A549 (cell line): ENCODE measurements at regions not wholly inside any gene's neighbourhood (a gene's known extent, or its start where the extent isn't known, plus 50 kb on each side); places are given as distances from the start of the nearest gene placed in this dataset.

Experiments
- ATAC-seq, 2 experiments: fragments of 200-7000 bp in 1 of 2; fragments of >200 bp in 1 of 2; cut with Nextera tagmentation in 1 of 2; cut with Tn5 transposase in 1 of 2; 3 replicates each; pipeline versions ENCODE4 v1.8.0 to v1.9.1; 2018 to 2020; ENCODE audit warnings: mild to moderate bottlenecking in 1 of 2, moderate library complexity in 1 of 2
- CTCF ChIA-PET: fragments of 300-600 bp; sonication (Branson Sonifier 250); formaldehyde crosslinking; extraction: SDS; loops from one replicate; lab custom pipeline; 2021; ENCODE audit warnings: antibody characterized with exemption, inconsistent platforms; lab: Yijun Ruan, JAX
- POLR2A ChIA-PET: fragments of 350-600 bp; formaldehyde crosslinking; extraction: SDS; loops from one replicate; lab custom pipeline; 2021; ENCODE audit warnings: antibody characterized with exemption, inconsistent platforms; lab: Yijun Ruan, JAX
- DNase-seq, 2 experiments: peaks; one replicate each; pipeline versions ENCODE4 v3.0.0 to v3.0.0-alpha.2; 2011 to 2016; ENCODE audit warnings: low read depth in 1 of 2, low spot score in 1 of 2
- FAIRE-seq: peaks from 2 replicates; lab custom pipeline; 2011; peaks lifted over from hg19 to GRCh38; lab: Jason Lieb, UNC
- H3K27ac ChIP-seq, 2 experiments: fragments of >200 bp; sonication (Bioruptor Twin); formaldehyde crosslinking; 3 replicates each; pipeline ENCODE4 v1.5.1; 2016 to 2017
- H3K4me1 ChIP-seq: fragments of >200 bp; sonication (Bioruptor Twin); formaldehyde crosslinking; 3 replicates; pipeline ENCODE4 v1.6.1; 2016
- H3K4me2 ChIP-seq: fragments of >200 bp; sonication (Bioruptor Twin); formaldehyde crosslinking; 3 replicates; pipeline ENCODE4 v1.6.1; 2016
- H3K4me3 ChIP-seq: fragments of >200 bp; sonication (Bioruptor Twin); formaldehyde crosslinking; 3 replicates; pipeline ENCODE4 v1.5.1; 2016
- H3K9me3 ChIP-seq: fragments of >200 bp; sonication (Bioruptor Twin); formaldehyde crosslinking; 3 replicates; pipeline ENCODE4 v1.6.1; 2016
- BHLHE40 ChIP-seq: IDR thresholded peaks from 2 replicates; pipeline ENCODE4 v1.6.1; 2012; ENCODE audit warnings: low read depth, low read length, inconsistent platforms
- CBX8 ChIP-seq: fragments of 200-600 bp; sonication (generic); IDR thresholded peaks from 2 replicates; pipeline ENCODE4 v1.6.1; 2016
- CHD4 ChIP-seq: fragments of 200-600 bp; sonication (generic); IDR thresholded peaks from 2 replicates; pipeline ENCODE4 v1.6.1; 2016; ENCODE audit warnings: antibody characterized with exemption, mild to moderate bottlenecking, borderline replicate concordance
- EHMT2 ChIP-seq: fragments of 200-600 bp; sonication (generic); IDR thresholded peaks from 2 replicates; pipeline ENCODE4 v1.6.1; 2016; ENCODE audit warnings: antibody characterized with exemption, low read depth, mild to moderate bottlenecking, moderate library complexity
- ESRRA ChIP-seq: fragments of 150-350 bp; IDR thresholded peaks from 2 replicates; pipeline ENCODE4 v1.6.1; 2014; ENCODE audit warnings: mild to moderate bottlenecking, low read length, borderline replicate concordance
- HOXB5 ChIP-seq: fragments of 250-450 bp; sonication (Bioruptor Pico); IDR thresholded peaks from 2 replicates; pipeline ENCODE4 v1.5.0; 2020; ENCODE audit warnings: mild to moderate bottlenecking, moderate library complexity
- JUNB ChIP-seq: fragments of >200 bp; sonication (Bioruptor Twin); formaldehyde crosslinking; IDR thresholded peaks from 2 replicates; pipeline ENCODE4 v1.6.1; 2016
- KDM1A ChIP-seq: fragments of 200-600 bp; sonication (generic); IDR thresholded peaks from 2 replicates; pipeline ENCODE4 v1.6.1; 2016; ENCODE audit warnings: low read depth, mild to moderate bottlenecking
- KDM5A ChIP-seq: fragments of 200-600 bp; sonication (generic); IDR thresholded peaks from 2 replicates; pipeline ENCODE4 v1.6.1; 2016; ENCODE audit warnings: antibody characterized with exemption, mild to moderate bottlenecking
- POLR2A ChIP-seq: IDR thresholded peaks from 2 replicates; pipeline ENCODE4 v1.6.1; 2012; ENCODE audit warnings: mild to moderate bottlenecking, low read length
- POLR2AphosphoS2 ChIP-seq: conservative IDR thresholded peaks from 2 replicates; pipeline ENCODE4 v1.6.1; 2012; ENCODE audit warnings: low read length, improper control_type of control experiment, inconsistent platforms
- RAD21 ChIP-seq, 2 experiments: fragments of >200 bp in 1 of 2; sonication (Bioruptor Twin) in 1 of 2; formaldehyde crosslinking in 1 of 2; IDR thresholded peaks in 1 of 2; conservative IDR thresholded peaks in 1 of 2; 2 replicates in 1 of 2; 3 replicates in 1 of 2; pipeline ENCODE4 v1.6.1; 2012 to 2018; ENCODE audit warnings: inconsistent platforms in 1 of 2
- RFX5 ChIP-seq: fragments of 450-650 bp; IDR thresholded peaks from 2 replicates; pipeline ENCODE4 v1.7.1; 2014; ENCODE audit warnings: antibody characterized with exemption, mild to moderate bottlenecking, moderate library complexity
- SREBF2 ChIP-seq: fragments of 450-650 bp; IDR thresholded peaks from 2 replicates; pipeline ENCODE4 v1.6.1; 2014; ENCODE audit warnings: mild to moderate bottlenecking, moderate library complexity
- TFCP2L1 ChIP-seq: fragments of 250-450 bp; sonication (Bioruptor Pico); IDR thresholded peaks from 2 replicates; pipeline ENCODE4 v1.5.0; 2021; ENCODE audit warnings: mild to moderate bottlenecking
- TP53 ChIP-seq: fragments of 250-450 bp; sonication (Bioruptor Pico); IDR thresholded peaks from 2 replicates; pipeline ENCODE4 v1.5.0; 2021; ENCODE audit warnings: mild to moderate bottlenecking, moderate library complexity
- ZFP36 ChIP-seq: fragments of 450-650 bp; IDR thresholded peaks from 2 replicates; pipeline ENCODE4 v1.6.1; 2014; ENCODE audit warnings: borderline replicate concordance; ENCODE audit not compliant: partially characterized antibody
- WGBS: methylation state at CpG from one replicate; pipeline ENCODE4 v1.1.6; 2017; ENCODE audit errors: missing lambda C conversion rate; 5-methylcytosine and 5-hydroxymethylcytosine counted together
- TF ChIP-seq, protein P1 (sequence below): IDR thresholded peaks from 2 replicates; pipeline ENCODE4 v1.6.1; 2012; ENCODE audit warnings: low read depth, borderline replicate concordance
- TF ChIP-seq, protein P2 (sequence below): fragments of >200 bp; sonication (Bioruptor Twin); formaldehyde crosslinking; IDR thresholded peaks from 2 replicates; pipeline ENCODE4 v1.6.1; 2016
- TF ChIP-seq, protein P3 (sequence below): IDR thresholded peaks from 2 replicates; pipeline ENCODE4 v1.6.1; 2012
- TF ChIP-seq, protein P4 (sequence below): fragments of 450-650 bp; IDR thresholded peaks from 2 replicates; pipeline ENCODE4 v1.6.1; 2014; ENCODE audit warnings: antibody characterized with exemption
- TF ChIP-seq, protein P5 (sequence below): fragments of 250-450 bp; sonication (Bioruptor Pico); IDR thresholded peaks from 2 replicates; pipeline ENCODE4 v1.5.0; 2021; ENCODE audit warnings: mild to moderate bottlenecking, moderate library complexity, borderline replicate concordance

DNA sequence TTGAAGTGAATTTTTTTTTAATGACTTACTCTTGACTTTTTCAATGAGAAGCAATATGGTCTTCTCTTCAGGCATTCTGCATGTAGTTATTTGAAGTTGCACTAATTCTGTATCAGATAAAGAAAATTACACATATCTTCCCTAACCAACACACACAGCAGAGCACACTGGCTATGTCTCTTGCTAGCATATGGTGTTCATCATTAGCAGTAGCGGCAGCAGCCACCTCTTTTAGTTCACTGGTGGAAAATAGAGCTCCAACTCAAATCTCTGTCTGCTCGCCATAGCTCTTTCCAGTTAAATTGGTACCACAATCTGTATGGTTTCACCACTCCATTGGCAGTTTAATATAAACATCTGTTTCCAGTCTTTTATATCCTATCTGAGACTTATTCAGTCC lies 278.1 kb upstream of the ZEB2 start:
- ChIA-PET POLR2A (no interaction called here), CTCF (no interaction called here)
- FAIRE-seq (no peak), ATAC-seq (no peak), DNase-seq (no peak)
- H3K4me2 ChIP-seq: no peak overlapping the region
- H3K4me1 ChIP-seq: no peaks in the 10 kb centered on the region
- H3K9me3 ChIP-seq: no peaks in the 10 kb centered on the region
- TF ChIP-seq, protein P1, sequence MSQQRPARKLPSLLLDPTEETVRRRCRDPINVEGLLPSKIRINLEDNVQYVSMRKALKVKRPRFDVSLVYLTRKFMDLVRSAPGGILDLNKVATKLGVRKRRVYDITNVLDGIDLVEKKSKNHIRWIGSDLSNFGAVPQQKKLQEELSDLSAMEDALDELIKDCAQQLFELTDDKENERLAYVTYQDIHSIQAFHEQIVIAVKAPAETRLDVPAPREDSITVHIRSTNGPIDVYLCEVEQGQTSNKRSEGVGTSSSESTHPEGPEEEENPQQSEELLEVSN: no peak
- TF ChIP-seq, protein P2, sequence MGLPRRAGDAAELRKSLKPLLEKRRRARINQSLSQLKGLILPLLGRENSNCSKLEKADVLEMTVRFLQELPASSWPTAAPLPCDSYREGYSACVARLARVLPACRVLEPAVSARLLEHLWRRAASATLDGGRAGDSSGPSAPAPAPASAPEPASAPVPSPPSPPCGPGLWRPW: no peak
- TF ChIP-seq ESRRA: no peak
- TF ChIP-seq RAD21 (conservative IDR thresholded peaks at IDR 0.05 in 1 of 2, IDR thresholded peaks at IDR 0.05 in 1 of 2): no peak
- no peak for TF ChIP-seq KDM1A
- 90% methylated on average over 2 of the region's 2 CpGs for WGBS
- H3K27ac ChIP-seq: no peak overlapping the region
- H3K4me3 ChIP-seq: no peak overlapping the region

- 84% methylated on average over 3 of the region's 3 CpGs for WGBS
- Histone ChIP-seq H3K4me2 (no peak overlapping the region), H3K9me3 (no peaks in the 10 kb centered on the region), H3K4me3 (no peak overlapping the region), H3K4me1 (no peaks in the 10 kb centered on the region), H3K27ac (no peak overlapping the region)
- ATAC-seq (no peak), FAIRE-seq (no peak), DNase-seq (no peak)
- ChIA-PET POLR2A (no interaction called here), CTCF (no interaction called here)
- TF ChIP-seq TFCP2L1 (CRISPR knock-in tag) (no peak), ZFP36 (no peak), HOXB5 (CRISPR knock-in tag) (no peak), POLR2A (no peak), SREBF2 (no peak), TP53 (CRISPR knock-in tag) (no peak), CHD4 (no peak), RFX5 (no peak), EHMT2 (no peak), RAD21 (conservative IDR thresholded peaks at IDR 0.05 in 1 of 2, IDR thresholded peaks at IDR 0.05 in 1 of 2) (no peak), BHLHE40 (no peak), JUNB (no peak), CBX8 (no peak), KDM5A (no peak), POLR2AphosphoS2 (no peak)
- TF ChIP-seq, protein P3, sequence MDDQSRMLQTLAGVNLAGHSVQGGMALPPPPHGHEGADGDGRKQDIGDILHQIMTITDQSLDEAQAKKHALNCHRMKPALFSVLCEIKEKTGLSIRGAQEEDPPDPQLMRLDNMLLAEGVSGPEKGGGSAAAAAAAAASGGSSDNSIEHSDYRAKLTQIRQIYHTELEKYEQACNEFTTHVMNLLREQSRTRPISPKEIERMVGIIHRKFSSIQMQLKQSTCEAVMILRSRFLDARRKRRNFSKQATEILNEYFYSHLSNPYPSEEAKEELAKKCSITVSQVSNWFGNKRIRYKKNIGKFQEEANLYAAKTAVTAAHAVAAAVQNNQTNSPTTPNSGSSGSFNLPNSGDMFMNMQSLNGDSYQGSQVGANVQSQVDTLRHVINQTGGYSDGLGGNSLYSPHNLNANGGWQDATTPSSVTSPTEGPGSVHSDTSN: no peak
- TF ChIP-seq, protein P4, sequence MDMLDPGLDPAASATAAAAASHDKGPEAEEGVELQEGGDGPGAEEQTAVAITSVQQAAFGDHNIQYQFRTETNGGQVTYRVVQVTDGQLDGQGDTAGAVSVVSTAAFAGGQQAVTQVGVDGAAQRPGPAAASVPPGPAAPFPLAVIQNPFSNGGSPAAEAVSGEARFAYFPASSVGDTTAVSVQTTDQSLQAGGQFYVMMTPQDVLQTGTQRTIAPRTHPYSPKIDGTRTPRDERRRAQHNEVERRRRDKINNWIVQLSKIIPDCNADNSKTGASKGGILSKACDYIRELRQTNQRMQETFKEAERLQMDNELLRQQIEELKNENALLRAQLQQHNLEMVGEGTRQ: no peak
- TF ChIP-seq, protein P1: no peak
- TF ChIP-seq, protein P5, sequence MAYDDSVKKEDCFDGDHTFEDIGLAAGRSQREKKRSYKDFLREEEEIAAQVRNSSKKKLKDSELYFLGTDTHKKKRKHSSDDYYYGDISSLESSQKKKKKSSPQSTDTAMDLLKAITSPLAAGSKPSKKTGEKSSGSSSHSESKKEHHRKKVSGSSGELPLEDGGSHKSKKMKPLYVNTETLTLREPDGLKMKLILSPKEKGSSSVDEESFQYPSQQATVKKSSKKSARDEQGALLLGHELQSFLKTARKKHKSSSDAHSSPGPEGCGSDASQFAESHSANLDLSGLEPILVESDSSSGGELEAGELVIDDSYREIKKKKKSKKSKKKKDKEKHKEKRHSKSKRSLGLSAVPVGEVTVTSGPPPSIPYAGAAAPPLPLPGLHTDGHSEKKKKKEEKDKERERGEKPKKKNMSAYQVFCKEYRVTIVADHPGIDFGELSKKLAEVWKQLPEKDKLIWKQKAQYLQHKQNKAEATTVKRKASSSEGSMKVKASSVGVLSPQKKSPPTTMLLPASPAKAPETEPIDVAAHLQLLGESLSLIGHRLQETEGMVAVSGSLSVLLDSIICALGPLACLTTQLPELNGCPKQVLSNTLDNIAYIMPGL (CRISPR knock-in tag): no peak
- TF ChIP-seq, protein P2: no peak
Measured at GRCh38 chr2:144796936-144797335, 277.0 kb upstream of the ZEB2 start.
